ENCODE measurements at regions not wholly inside any gene's neighbourhood (a gene's known extent, or its start where the extent isn't known, plus 50 kb on each side); places are given as distances from the start of the nearest gene placed in this dataset.

- TF ChIP-seq CTCF (IDR thresholded peaks at IDR 0.05) (no peak), POLR2A (IDR thresholded peaks at IDR 0.05) (no peak)
Observed at GRCh38 chr4:112753333-112753732, 116.4 kb downstream of the LARP7 start.

Measured in adrenal gland (tissue), 5 donors.